GM21825 (cell line): ENCODE measurements at regions not wholly inside any gene's neighbourhood (a gene's known extent, or its start where the extent isn't known, plus 50 kb on each side); places are given as distances from the start of the nearest gene placed in this dataset.

Experiments
- ATAC-seq: cut with Tn5 transposase; IDR thresholded peaks from one replicate; pipeline ENCODE4 v1.9.1; 2021; ENCODE audit warnings: mild to moderate bottlenecking, moderate library complexity; ENCODE audit not compliant: unreplicated experiment

- no peak for ATAC-seq
These were observed 239.1 kb downstream of the ZNF674 start for GRCh38 chrX:46306103-46306502.

GRCh38 chrX:46305431-46305830 is 239.8 kb downstream of the ZNF674 start:
- no peak for ATAC-seq

GRCh38 chrX:46301903-46302302 is 243.3 kb downstream of the ZNF674 start:
- ATAC-seq = no peak

GRCh38 chrX:46298821-46299220 is 246.4 kb downstream of the ZNF674 start:
- ATAC-seq = no peak

- no peak for ATAC-seq
These were observed 249.3 kb downstream of the ZNF674 start for GRCh38 chrX:46295963-46296362.

GRCh38 chrX:46294234-46294633 is 251.0 kb downstream of the ZNF674 start:
- ATAC-seq = no peak

- no peak for ATAC-seq
These were observed 265.3 kb downstream of the ZNF674 start for GRCh38 chrX:46279925-46280313.

- ATAC-seq = no peak
These were observed 265.9 kb downstream of the ZNF674 start for GRCh38 chrX:46279214-46279924.

GRCh38 chrX:46278572-46278971 is 266.6 kb downstream of the ZNF674 start:
- ATAC-seq = no peak

- no peak for ATAC-seq
These were observed 276.8 kb downstream of the ZNF674 start for GRCh38 chrX:46268412-46268811.

- no peak for ATAC-seq
These were observed 281.7 kb downstream of the ZNF674 start for GRCh38 chrX:46263494-46263893.

GRCh38 chrX:46262304-46262703 is 282.9 kb downstream of the ZNF674 start:
- ATAC-seq = no peak

GRCh38 chrX:46260499-46260898 is 284.7 kb downstream of the ZNF674 start:
- ATAC-seq = no peak

GRCh38 chrX:46258356-46258755 is 286.9 kb downstream of the ZNF674 start:
- no peak for ATAC-seq

- ATAC-seq = no peak
These were observed 287.8 kb downstream of the ZNF674 start for GRCh38 chrX:46257451-46257879.

GRCh38 chrX:46256875-46257274 is 288.3 kb downstream of the ZNF674 start:
- ATAC-seq = no peak

GRCh38 chrX:46255046-46255445 is 290.2 kb downstream of the ZNF674 start:
- no peak for ATAC-seq

GRCh38 chrX:46254641-46255040 is 290.6 kb downstream of the ZNF674 start:
- ATAC-seq = no peak

GRCh38 chrX:46251755-46252154 is 293.5 kb downstream of the ZNF674 start:
- no peak for ATAC-seq

- no peak for ATAC-seq
These were observed 295.1 kb downstream of the ZNF674 start for GRCh38 chrX:46250151-46250550.

GRCh38 chrX:46247456-46247855 is 297.8 kb downstream of the ZNF674 start:
- ATAC-seq = no peak

GRCh38 chrX:46244451-46244850 is 300.8 kb downstream of the ZNF674 start:
- ATAC-seq = no peak

GRCh38 chrX:46236411-46236810 is 308.8 kb downstream of the ZNF674 start:
- ATAC-seq = no peak
